ENCODE measurements at regions not wholly inside any gene's neighbourhood (a gene's known extent, or its start where the extent isn't known, plus 50 kb on each side); places are given as distances from the start of the nearest gene placed in this dataset.

GRCh38 chr3:148344521-148344920 lies 353.2 kb upstream of the AGTR1 start:
- TF ChIP-seq CTCF (IDR thresholded peaks at IDR 0.05 in 8 of 11, conservative IDR thresholded peaks at IDR 0.05 in 3 of 11) (no peak), POLR2A (IDR thresholded peaks at IDR 0.05) (no peak), POLR2AphosphoS5 (IDR thresholded peaks at IDR 0.05) (no peak)
